WTC11 (cell line): ENCODE measurements at regions not wholly inside any gene's neighbourhood (a gene's known extent, or its start where the extent isn't known, plus 50 kb on each side); places are given as distances from the start of the nearest gene placed in this dataset.
A peak's percentile ranks its signal among the peaks of the same experiment; 100 is the strongest.

Source experiments
- ATAC-seq: fragments of 200-7000 bp; cut with Tn5 transposase; 2 replicates; pipeline ENCODE4 v1.10.0; 2021; ENCODE audit warnings: mild to moderate bottlenecking, moderate library complexity
- CTCF ChIA-PET: fragments of 300-600 bp; sonication (Branson Sonifier 250); formaldehyde crosslinking; loops from one replicate; lab custom pipeline; 2021; ENCODE audit warnings: antibody characterized with exemption; lab: Charles Lee
- POLR2A ChIA-PET: fragments of 350-600 bp; sonication (Branson Sonifier 250); formaldehyde crosslinking; loops from one replicate; lab custom pipeline; 2021; ENCODE audit warnings: antibody characterized with exemption; lab: Charles Lee
- DNase-seq: peaks from one replicate; pipeline ENCODE4 v3.0.0; 2021; ENCODE audit warnings: low spot score
- H3K27ac Mint-ChIP-seq: 2 replicates; pipeline ENCODE4 v1.8.0; 2021; ENCODE audit warnings: mixed read lengths
- H3K27me3 Mint-ChIP-seq: 2 replicates; pipeline ENCODE4 v1.8.0; 2021; ENCODE audit warnings: low read depth, mild to moderate bottlenecking, moderate library complexity, mixed read lengths
- H3K36me3 Mint-ChIP-seq: 2 replicates; pipeline ENCODE4 v1.8.0; 2021; ENCODE audit warnings: mixed read lengths
- H3K4me1 Mint-ChIP-seq: 2 replicates; pipeline ENCODE4 v1.8.0; 2022; ENCODE audit warnings: mixed read lengths
- H3K4me3 Mint-ChIP-seq: 2 replicates; pipeline ENCODE4 v1.8.0; 2021; ENCODE audit warnings: mild to moderate bottlenecking, moderate library complexity, mixed read lengths
- H3K9me3 Mint-ChIP-seq: 2 replicates; pipeline ENCODE4 v1.8.0; 2021; ENCODE audit warnings: mixed read lengths
- ATF1 ChIP-seq: sonication (generic); formaldehyde crosslinking; IDR thresholded peaks from 2 replicates; pipeline ENCODE4 v1.8.1; 2023; ENCODE audit warnings: mild to moderate bottlenecking, moderate library complexity, missing genetic modification reagents
- CREB1 ChIP-seq: sonication (generic); formaldehyde crosslinking; IDR thresholded peaks from 2 replicates; pipeline ENCODE4 v1.8.0; 2023; ENCODE audit warnings: mild to moderate bottlenecking, missing genetic modification reagents
- FOXJ3 ChIP-seq: sonication (generic); formaldehyde crosslinking; IDR thresholded peaks from 2 replicates; pipeline ENCODE4 v1.9.0; 2021; ENCODE audit warnings: missing genetic modification reagents, mild to moderate bottlenecking, borderline replicate concordance
- FOXK1 ChIP-seq: sonication (generic); formaldehyde crosslinking; IDR thresholded peaks from 2 replicates; pipeline ENCODE4 v1.8.0; 2022; ENCODE audit warnings: mild to moderate bottlenecking, moderate library complexity, missing genetic modification reagents
- FOXP1 ChIP-seq: sonication (generic); formaldehyde crosslinking; IDR thresholded peaks from 2 replicates; pipeline ENCODE4 v1.8.0; 2022; ENCODE audit warnings: missing genetic modification reagents, mild to moderate bottlenecking, moderate library complexity, borderline replicate concordance
- MAX ChIP-seq: sonication (generic); formaldehyde crosslinking; IDR thresholded peaks from 2 replicates; pipeline ENCODE4 v1.8.0; 2022; ENCODE audit warnings: mild to moderate bottlenecking, missing genetic modification reagents
- MLX ChIP-seq: sonication (generic); formaldehyde crosslinking; IDR thresholded peaks from 2 replicates; pipeline ENCODE4 v1.8.1; 2023; ENCODE audit warnings: mild to moderate bottlenecking, missing genetic modification reagents, moderate library complexity
- NFE2L1 ChIP-seq: sonication (generic); formaldehyde crosslinking; IDR thresholded peaks from 2 replicates; pipeline ENCODE4 v1.8.1; 2023; ENCODE audit warnings: missing genetic modification reagents
- NR2C2 ChIP-seq: sonication (generic); formaldehyde crosslinking; IDR thresholded peaks from 2 replicates; pipeline ENCODE4 v1.8.0; 2022; ENCODE audit warnings: mild to moderate bottlenecking, missing genetic modification reagents
- NR3C1 ChIP-seq: sonication (generic); formaldehyde crosslinking; conservative IDR thresholded peaks from 2 replicates; pipeline ENCODE4 v1.8.1; 2023; ENCODE audit warnings: low read depth, mild to moderate bottlenecking, missing genetic modification reagents
- OVOL2 ChIP-seq: fragments of 250-450 bp; sonication (Bioruptor Pico); IDR thresholded peaks from 2 replicates; pipeline ENCODE4 v1.9.0; 2021; ENCODE audit warnings: mild to moderate bottlenecking, borderline replicate concordance
- RELA ChIP-seq: sonication (generic); formaldehyde crosslinking; IDR thresholded peaks from 2 replicates; pipeline ENCODE4 v1.8.1; 2022; ENCODE audit warnings: missing genetic modification reagents, mild to moderate bottlenecking, borderline replicate concordance
- SMAD3 ChIP-seq: sonication (generic); formaldehyde crosslinking; IDR thresholded peaks from 2 replicates; pipeline ENCODE4 v1.8.0; 2022; ENCODE audit warnings: missing genetic modification reagents, mild to moderate bottlenecking, borderline replicate concordance
- SMAD4 ChIP-seq: sonication (generic); formaldehyde crosslinking; IDR thresholded peaks from 2 replicates; pipeline ENCODE4 v1.8.0; 2022; ENCODE audit warnings: mild to moderate bottlenecking, missing genetic modification reagents
- SOX15 ChIP-seq: fragments of 250-450 bp; sonication (Bioruptor Pico); IDR thresholded peaks from 2 replicates; pipeline ENCODE4 v1.9.0; 2021; ENCODE audit warnings: mild to moderate bottlenecking
- SP1 ChIP-seq: sonication (generic); formaldehyde crosslinking; conservative IDR thresholded peaks from 2 replicates; pipeline ENCODE4 v1.8.1; 2022; ENCODE audit warnings: missing genetic modification reagents
- TEAD4 ChIP-seq: sonication (generic); formaldehyde crosslinking; IDR thresholded peaks from 2 replicates; pipeline ENCODE4 v1.8.0; 2022; ENCODE audit warnings: mild to moderate bottlenecking, missing genetic modification reagents
- USF2 ChIP-seq: sonication (generic); formaldehyde crosslinking; IDR thresholded peaks from 2 replicates; pipeline ENCODE4 v1.8.1; 2023; ENCODE audit warnings: mild to moderate bottlenecking, missing genetic modification reagents, moderate library complexity
- ZNF263 ChIP-seq: sonication (generic); formaldehyde crosslinking; IDR thresholded peaks from 2 replicates; pipeline ENCODE4 v1.8.1; 2022; ENCODE audit warnings: low read depth, mild to moderate bottlenecking, moderate library complexity, missing genetic modification reagents
- ZNF317 ChIP-seq: sonication (generic); formaldehyde crosslinking; IDR thresholded peaks from 2 replicates; pipeline ENCODE4 v1.8.1; 2023; ENCODE audit warnings: low read depth, mild to moderate bottlenecking, moderate library complexity, missing genetic modification reagents, borderline replicate concordance
- ZNF416 ChIP-seq: fragments of 250-450 bp; sonication (Bioruptor Pico); IDR thresholded peaks from 2 replicates; pipeline ENCODE4 v1.9.0; 2021; ENCODE audit warnings: mild to moderate bottlenecking, inconsistent platforms
- ZNF423 ChIP-seq: fragments of 250-450 bp; sonication (Bioruptor Pico); IDR thresholded peaks from 2 replicates; pipeline ENCODE4 v2.1.2; 2022; ENCODE audit warnings: mild to moderate bottlenecking, moderate library complexity
- TF ChIP-seq, protein P1 (sequence below): sonication (generic); formaldehyde crosslinking; IDR thresholded peaks from 2 replicates; pipeline ENCODE4 v1.8.1; 2023; ENCODE audit warnings: mild to moderate bottlenecking, missing genetic modification reagents
- TF ChIP-seq, protein P2 (sequence below): sonication (generic); formaldehyde crosslinking; IDR thresholded peaks from 2 replicates; pipeline ENCODE4 v1.8.1; 2022; ENCODE audit warnings: low read depth, missing genetic modification reagents, borderline replicate concordance
- TF ChIP-seq, protein P3 (sequence below): fragments of 250-450 bp; sonication (Bioruptor Pico); IDR thresholded peaks from 2 replicates; pipeline ENCODE4 v1.8.0; 2021; ENCODE audit warnings: mild to moderate bottlenecking
- TF ChIP-seq, protein P4 (sequence below): sonication (generic); formaldehyde crosslinking; IDR thresholded peaks from 2 replicates; pipeline ENCODE4 v1.8.1; 2023; ENCODE audit warnings: mild to moderate bottlenecking, moderate library complexity, missing genetic modification reagents
- TF ChIP-seq, protein P5 (sequence below): sonication (generic); formaldehyde crosslinking; IDR thresholded peaks from 2 replicates; pipeline ENCODE4 v1.8.0; 2022; ENCODE audit warnings: mild to moderate bottlenecking, missing genetic modification reagents

DNA sequence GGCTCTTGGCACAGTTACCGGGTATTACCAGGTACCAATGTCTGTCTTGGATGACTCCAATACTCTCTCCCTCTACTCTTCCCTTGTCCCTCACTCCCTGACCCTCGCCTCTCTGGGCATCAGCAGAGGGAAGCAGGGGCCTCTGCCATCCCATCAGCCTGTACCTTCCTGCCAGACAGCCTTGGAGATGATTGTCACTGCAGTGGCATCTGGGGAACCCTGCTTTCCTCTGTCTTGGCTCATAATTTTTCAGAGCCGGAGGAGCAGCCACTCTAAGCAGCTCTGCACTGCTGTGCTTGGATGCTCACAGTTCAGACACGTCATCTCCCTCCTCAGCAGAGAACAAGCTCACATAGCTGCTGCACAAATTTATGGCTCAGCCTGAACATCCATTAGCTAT lies 274.1 kb downstream of the SMARCA2 start (continued):
- TF ChIP-seq MLX (CRISPR knock-in tag) (no peak), FOXK1 (CRISPR knock-in tag) (no peak), CREB1 (CRISPR knock-in tag) (no peak), ATF1 (CRISPR knock-in tag) (no peak), ZNF416 (no peak), OVOL2 (CRISPR knock-in tag) (no peak), SMAD4 (CRISPR knock-in tag) (no peak), ZNF317 (CRISPR knock-in tag) (no peak), SP1 (CRISPR knock-in tag) (no peak), FOXJ3 (CRISPR knock-in tag) (no peak)
- TF ChIP-seq, protein P1, sequence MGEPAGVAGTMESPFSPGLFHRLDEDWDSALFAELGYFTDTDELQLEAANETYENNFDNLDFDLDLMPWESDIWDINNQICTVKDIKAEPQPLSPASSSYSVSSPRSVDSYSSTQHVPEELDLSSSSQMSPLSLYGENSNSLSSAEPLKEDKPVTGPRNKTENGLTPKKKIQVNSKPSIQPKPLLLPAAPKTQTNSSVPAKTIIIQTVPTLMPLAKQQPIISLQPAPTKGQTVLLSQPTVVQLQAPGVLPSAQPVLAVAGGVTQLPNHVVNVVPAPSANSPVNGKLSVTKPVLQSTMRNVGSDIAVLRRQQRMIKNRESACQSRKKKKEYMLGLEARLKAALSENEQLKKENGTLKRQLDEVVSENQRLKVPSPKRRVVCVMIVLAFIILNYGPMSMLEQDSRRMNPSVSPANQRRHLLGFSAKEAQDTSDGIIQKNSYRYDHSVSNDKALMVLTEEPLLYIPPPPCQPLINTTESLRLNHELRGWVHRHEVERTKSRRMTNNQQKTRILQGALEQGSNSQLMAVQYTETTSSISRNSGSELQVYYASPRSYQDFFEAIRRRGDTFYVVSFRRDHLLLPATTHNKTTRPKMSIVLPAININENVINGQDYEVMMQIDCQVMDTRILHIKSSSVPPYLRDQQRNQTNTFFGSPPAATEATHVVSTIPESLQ (CRISPR knock-in tag), result no peak

DNA sequence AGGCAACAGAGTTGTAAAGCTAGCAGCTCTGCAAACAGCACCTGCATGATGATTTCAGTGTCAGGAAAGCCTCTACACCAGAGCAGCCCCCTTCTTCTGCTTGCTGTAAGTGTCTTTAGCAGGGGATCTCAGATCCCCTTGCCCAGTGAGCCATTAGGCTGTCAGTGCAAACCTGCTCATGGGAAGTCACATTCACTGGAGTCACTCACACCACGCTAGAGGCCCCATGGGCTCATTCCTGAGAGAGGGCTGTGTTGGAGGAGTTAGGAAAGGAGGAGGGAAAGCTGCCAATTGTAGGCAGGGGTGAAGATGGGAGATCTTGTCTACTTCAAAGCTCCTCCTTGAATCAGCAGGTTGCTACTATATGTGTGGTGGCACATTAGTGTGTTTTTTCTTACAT lies 275.2 kb downstream of the SMARCA2 start:
- ChIA-PET CTCF (no interaction called here), POLR2A (no interaction called here)
- Mint-ChIP-seq H3K36me3 (peaks cover 45% of the 10 kb centered on the region), H3K4me1 (peaks cover 59% of the 10 kb centered on the region), H3K9me3 (peaks cover 8% of the 10 kb centered on the region), H3K27me3 (peaks cover 22% of the 10 kb centered on the region), H3K27ac (no peak overlapping the region), H3K4me3 (no peak overlapping the region)
- ATAC-seq (peak; percentile 36), DNase-seq (no peak)
- no peak for TF ChIP-seq SOX15
- TF ChIP-seq ZNF416, result no peak
- TF ChIP-seq, protein P2, sequence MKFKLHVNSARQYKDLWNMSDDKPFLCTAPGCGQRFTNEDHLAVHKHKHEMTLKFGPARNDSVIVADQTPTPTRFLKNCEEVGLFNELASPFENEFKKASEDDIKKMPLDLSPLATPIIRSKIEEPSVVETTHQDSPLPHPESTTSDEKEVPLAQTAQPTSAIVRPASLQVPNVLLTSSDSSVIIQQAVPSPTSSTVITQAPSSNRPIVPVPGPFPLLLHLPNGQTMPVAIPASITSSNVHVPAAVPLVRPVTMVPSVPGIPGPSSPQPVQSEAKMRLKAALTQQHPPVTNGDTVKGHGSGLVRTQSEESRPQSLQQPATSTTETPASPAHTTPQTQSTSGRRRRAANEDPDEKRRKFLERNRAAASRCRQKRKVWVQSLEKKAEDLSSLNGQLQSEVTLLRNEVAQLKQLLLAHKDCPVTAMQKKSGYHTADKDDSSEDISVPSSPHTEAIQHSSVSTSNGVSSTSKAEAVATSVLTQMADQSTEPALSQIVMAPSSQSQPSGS (CRISPR knock-in tag), result no peak
- no peak for TF ChIP-seq ZNF263
- TF ChIP-seq, protein P3, sequence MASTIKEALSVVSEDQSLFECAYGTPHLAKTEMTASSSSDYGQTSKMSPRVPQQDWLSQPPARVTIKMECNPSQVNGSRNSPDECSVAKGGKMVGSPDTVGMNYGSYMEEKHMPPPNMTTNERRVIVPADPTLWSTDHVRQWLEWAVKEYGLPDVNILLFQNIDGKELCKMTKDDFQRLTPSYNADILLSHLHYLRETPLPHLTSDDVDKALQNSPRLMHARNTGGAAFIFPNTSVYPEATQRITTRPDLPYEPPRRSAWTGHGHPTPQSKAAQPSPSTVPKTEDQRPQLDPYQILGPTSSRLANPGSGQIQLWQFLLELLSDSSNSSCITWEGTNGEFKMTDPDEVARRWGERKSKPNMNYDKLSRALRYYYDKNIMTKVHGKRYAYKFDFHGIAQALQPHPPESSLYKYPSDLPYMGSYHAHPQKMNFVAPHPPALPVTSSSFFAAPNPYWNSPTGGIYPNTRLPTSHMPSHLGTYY (CRISPR knock-in tag), result no peak
- TF ChIP-seq MAX (CRISPR knock-in tag), result no peak
- no peak for TF ChIP-seq NR3C1
- no peak for TF ChIP-seq NR2C2
- TF ChIP-seq CREB1 (CRISPR knock-in tag), result no peak
- TF ChIP-seq, protein P4, sequence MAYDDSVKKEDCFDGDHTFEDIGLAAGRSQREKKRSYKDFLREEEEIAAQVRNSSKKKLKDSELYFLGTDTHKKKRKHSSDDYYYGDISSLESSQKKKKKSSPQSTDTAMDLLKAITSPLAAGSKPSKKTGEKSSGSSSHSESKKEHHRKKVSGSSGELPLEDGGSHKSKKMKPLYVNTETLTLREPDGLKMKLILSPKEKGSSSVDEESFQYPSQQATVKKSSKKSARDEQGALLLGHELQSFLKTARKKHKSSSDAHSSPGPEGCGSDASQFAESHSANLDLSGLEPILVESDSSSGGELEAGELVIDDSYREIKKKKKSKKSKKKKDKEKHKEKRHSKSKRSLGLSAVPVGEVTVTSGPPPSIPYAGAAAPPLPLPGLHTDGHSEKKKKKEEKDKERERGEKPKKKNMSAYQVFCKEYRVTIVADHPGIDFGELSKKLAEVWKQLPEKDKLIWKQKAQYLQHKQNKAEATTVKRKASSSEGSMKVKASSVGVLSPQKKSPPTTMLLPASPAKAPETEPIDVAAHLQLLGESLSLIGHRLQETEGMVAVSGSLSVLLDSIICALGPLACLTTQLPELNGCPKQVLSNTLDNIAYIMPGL (CRISPR knock-in tag), result no peak
- no peak for TF ChIP-seq FOXP1
- TF ChIP-seq TEAD4 (CRISPR knock-in tag), result no peak
- no peak for TF ChIP-seq FOXJ3 (CRISPR knock-in tag)
- no peak for TF ChIP-seq NFE2L1 (CRISPR knock-in tag)
- TF ChIP-seq SMAD3, result no peak
- TF ChIP-seq, protein P5, sequence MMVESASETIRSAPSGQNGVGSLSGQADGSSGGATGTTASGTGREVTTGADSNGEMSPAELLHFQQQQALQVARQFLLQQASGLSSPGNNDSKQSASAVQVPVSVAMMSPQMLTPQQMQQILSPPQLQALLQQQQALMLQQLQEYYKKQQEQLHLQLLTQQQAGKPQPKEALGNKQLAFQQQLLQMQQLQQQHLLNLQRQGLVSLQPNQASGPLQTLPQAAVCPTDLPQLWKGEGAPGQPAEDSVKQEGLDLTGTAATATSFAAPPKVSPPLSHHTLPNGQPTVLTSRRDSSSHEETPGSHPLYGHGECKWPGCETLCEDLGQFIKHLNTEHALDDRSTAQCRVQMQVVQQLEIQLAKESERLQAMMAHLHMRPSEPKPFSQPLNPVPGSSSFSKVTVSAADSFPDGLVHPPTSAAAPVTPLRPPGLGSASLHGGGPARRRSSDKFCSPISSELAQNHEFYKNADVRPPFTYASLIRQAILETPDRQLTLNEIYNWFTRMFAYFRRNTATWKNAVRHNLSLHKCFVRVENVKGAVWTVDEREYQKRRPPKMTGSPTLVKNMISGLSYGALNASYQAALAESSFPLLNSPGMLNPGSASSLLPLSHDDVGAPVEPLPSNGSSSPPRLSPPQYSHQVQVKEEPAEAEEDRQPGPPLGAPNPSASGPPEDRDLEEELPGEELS, result no peak
- TF ChIP-seq USF2, result no peak
- TF ChIP-seq ZNF423 (CRISPR knock-in tag), result no peak
- no peak for TF ChIP-seq RELA (CRISPR knock-in tag)
